ENCODE measurements at regions not wholly inside any gene's neighbourhood (a gene's known extent, or its start where the extent isn't known, plus 50 kb on each side); places are given as distances from the start of the nearest gene placed in this dataset.

DNA sequence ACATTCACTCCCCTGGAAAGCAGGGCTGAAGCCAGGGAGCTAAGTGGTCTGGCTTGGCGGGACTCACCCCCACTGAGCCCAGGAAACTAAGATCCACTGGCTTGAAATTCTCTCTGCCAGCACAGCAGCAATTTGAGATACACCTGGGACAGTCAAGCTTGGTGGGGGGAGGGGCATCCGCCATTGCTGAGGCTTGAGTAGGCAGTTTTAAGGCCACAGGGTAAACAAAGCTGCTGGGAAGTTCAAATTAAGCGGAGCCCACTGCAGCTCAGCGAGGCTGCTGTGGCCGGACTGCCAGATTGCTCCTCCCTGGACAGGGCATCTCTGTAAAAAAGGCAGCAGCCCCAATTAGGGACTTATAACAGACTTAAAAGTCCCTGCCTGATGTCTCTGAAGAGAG lies 108.2 kb upstream of the FAM13C start:
- no peaks in the 10 kb centered on the region for H3K27me3 ChIP-seq
- no peaks in the 10 kb centered on the region for H3K9me3 ChIP-seq
- DNase-seq (no peak), ATAC-seq (no peak)
- TF ChIP-seq, protein P1, sequence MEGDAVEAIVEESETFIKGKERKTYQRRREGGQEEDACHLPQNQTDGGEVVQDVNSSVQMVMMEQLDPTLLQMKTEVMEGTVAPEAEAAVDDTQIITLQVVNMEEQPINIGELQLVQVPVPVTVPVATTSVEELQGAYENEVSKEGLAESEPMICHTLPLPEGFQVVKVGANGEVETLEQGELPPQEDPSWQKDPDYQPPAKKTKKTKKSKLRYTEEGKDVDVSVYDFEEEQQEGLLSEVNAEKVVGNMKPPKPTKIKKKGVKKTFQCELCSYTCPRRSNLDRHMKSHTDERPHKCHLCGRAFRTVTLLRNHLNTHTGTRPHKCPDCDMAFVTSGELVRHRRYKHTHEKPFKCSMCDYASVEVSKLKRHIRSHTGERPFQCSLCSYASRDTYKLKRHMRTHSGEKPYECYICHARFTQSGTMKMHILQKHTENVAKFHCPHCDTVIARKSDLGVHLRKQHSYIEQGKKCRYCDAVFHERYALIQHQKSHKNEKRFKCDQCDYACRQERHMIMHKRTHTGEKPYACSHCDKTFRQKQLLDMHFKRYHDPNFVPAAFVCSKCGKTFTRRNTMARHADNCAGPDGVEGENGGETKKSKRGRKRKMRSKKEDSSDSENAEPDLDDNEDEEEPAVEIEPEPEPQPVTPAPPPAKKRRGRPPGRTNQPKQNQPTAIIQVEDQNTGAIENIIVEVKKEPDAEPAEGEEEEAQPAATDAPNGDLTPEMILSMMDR (IDR thresholded peaks at IDR 0.05) = no peak
- no peak for TF ChIP-seq POLR2A (IDR thresholded peaks at IDR 0.05)
- H3K27ac ChIP-seq = no peak overlapping the region
- intact Hi-C loops (cut with DNase I) = no loop called here
- no peaks in the 10 kb centered on the region for H3K36me3 ChIP-seq
- WGBS (ENCODE audit: insufficient coverage, low coverage, low lambda C conversion rate, missing lambda C conversion rate) = 83% methylated on average over 1 of the region's 5 CpGs
- no peak overlapping the region for H3K4me3 ChIP-seq
- no peaks in the 10 kb centered on the region for H3K4me1 ChIP-seq

DNA sequence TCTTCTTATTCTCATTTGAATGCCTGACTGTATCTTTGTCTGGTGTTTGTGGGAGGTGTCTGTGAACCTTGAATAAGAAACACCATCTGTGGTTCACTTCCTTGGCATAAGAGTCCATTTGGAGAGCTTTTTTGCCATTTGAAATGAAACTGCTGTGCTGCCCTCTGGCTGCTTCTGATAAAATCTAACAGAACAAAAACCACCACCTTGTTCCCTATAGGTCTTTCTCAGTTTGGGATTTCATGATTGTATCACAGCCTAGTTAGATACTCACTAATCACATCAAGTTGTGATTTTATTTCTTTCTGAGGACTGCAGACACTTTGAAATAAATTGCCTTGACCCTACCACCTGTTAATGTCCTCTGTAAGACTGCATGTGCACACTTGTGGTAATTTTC lies 102.7 kb upstream of the FAM13C start:
- no peaks in the 10 kb centered on the region for H3K4me1 ChIP-seq
- no peak for TF ChIP-seq POLR2A (IDR thresholded peaks at IDR 0.05)
- TF ChIP-seq, protein P1 (IDR thresholded peaks at IDR 0.05) = peak; percentile 35 to 72 (median 46)
- H3K27me3 ChIP-seq = no peaks in the 10 kb centered on the region
- intact Hi-C loops (cut with DNase I) = loop anchor here in 1 of 2 donors (10.0 kb wide), 1 partner anchor 210 kb away; no protein-coding TSS in a partner anchor
- peak; percentile 50 to 89 (median 71) for ATAC-seq
- H3K36me3 ChIP-seq = no peaks in the 10 kb centered on the region
- H3K4me3 ChIP-seq = no peak overlapping the region
- no peak overlapping the region for H3K27ac ChIP-seq
- no peaks in the 10 kb centered on the region for H3K9me3 ChIP-seq
- no peak for DNase-seq

DNA sequence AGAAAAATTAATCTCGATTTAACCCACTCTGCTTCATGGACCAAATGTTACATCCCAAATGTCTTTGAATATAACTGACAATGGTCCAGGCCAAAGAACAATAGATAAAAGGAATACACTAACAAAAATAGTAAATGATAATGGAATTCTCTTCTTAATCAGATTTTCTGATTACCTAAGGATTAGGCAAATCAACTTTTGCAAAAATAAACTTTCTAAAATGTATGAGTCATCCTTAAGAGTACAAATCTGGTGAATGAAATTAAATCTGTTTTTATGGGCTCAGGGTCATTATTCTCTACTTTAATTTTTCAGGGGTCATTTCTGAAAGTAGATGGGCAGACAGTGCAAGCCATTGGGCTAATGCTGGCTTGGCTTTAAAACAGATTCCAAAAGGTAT lies 102.1 kb upstream of the FAM13C start:
- DNase-seq (no peak), ATAC-seq (no peak)
- H3K27me3 ChIP-seq = no peaks in the 10 kb centered on the region
- TF ChIP-seq POLR2A (IDR thresholded peaks at IDR 0.05) = no peak
- TF ChIP-seq, protein P1 (IDR thresholded peaks at IDR 0.05) = no peak
- intact Hi-C loops (cut with DNase I) = loop anchor here in 1 of 2 donors (10.0 kb wide), 1 partner anchor 210 kb away; no protein-coding TSS in a partner anchor
- no peaks in the 10 kb centered on the region for H3K9me3 ChIP-seq
- no peak overlapping the region for H3K4me3 ChIP-seq
- H3K4me1 ChIP-seq = no peaks in the 10 kb centered on the region
- no peaks in the 10 kb centered on the region for H3K36me3 ChIP-seq
- WGBS (ENCODE audit: insufficient coverage, low coverage, low lambda C conversion rate, missing lambda C conversion rate) = 58% methylated on average over 1 of the region's 1 CpG
- no peak overlapping the region for H3K27ac ChIP-seq

DNA sequence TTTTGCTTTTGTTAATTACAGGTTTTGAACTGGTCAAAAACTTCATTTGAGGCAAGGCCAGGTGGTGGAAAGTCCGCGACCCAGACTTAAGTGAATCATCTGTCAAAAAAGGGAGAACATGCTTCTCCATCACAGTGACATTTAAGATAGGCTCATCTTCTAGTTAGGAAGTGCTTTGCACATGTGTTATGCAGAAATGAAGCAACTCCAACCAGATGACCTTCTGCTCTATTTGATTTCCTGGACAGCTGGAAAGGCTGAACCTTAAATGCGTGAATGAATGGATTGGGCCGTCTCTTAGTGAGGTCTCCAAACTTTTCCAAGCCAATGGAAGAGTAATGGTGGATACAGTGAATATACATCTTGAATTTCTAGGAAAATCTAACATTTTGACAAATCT lies 101.6 kb upstream of the FAM13C start:
- peak in 1 of 4 donors; percentile 42 for ATAC-seq

More for the DNA sequence above, 101.6 kb upstream of the FAM13C start:
- WGBS (ENCODE audit: insufficient coverage, low coverage, low lambda C conversion rate, missing lambda C conversion rate) = 36% methylated on average over 2 of the region's 4 CpGs
- Histone ChIP-seq H3K4me3 (no peak overlapping the region), H3K27me3 (no peaks in the 10 kb centered on the region), H3K27ac (no peak overlapping the region), H3K36me3 (no peaks in the 10 kb centered on the region), H3K4me1 (no peaks in the 10 kb centered on the region), H3K9me3 (no peaks in the 10 kb centered on the region)
- DNase-seq = no peak
- intact Hi-C loops (cut with DNase I) = loop anchor here in 1 of 2 donors (10.0 kb wide), 1 partner anchor 209 kb away; no protein-coding TSS in a partner anchor
- TF ChIP-seq POLR2A (IDR thresholded peaks at IDR 0.05) = no peak
- TF ChIP-seq, protein P1 (IDR thresholded peaks at IDR 0.05) = no peak

All from right lobe of liver (tissue), 6 donors.